GM21447 (cell line): ENCODE measurements at regions not wholly inside any gene's neighbourhood (a gene's known extent, or its start where the extent isn't known, plus 50 kb on each side); places are given as distances from the start of the nearest gene placed in this dataset.

Source experiments
- ATAC-seq: cut with Tn5 transposase; IDR thresholded peaks from one replicate; pipeline ENCODE4 v1.9.1; 2021; ENCODE audit not compliant: unreplicated experiment

DNA sequence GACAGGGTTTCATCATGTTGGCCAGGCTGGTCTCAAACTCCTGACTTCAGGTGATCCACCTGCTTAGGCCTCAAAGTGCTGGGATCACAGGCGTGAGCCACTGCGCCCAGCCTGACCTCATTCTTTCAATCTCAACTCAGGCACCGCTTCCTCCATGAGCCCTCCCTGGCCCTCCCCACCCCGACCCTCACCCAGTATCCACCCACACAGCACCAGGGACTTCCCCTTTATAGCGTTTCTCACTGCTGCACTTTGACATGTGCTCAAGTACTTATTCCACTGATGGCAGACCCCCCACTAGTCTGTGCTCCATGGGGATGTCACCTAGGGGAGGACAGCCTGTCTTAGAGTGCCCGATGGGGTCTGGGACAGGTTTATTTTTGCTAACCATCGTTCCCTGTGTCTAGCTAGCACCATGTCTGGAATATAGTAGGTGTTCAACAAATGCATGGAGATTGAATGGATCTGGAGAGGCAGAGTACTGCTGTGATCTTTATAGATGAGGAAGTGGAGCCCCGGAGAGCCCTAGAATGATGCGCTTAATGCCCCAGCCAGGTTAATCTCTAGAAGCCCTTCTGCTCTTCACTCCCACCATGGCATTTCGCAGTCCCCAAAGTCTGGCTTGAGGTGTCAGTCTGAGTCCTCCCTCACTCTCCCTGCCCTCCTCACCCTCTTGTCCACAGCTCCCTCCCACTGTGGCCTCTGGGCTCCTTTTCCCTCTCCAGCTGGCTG, 258.8 kb downstream of the RPS24 start:
- no peak for ATAC-seq

DNA sequence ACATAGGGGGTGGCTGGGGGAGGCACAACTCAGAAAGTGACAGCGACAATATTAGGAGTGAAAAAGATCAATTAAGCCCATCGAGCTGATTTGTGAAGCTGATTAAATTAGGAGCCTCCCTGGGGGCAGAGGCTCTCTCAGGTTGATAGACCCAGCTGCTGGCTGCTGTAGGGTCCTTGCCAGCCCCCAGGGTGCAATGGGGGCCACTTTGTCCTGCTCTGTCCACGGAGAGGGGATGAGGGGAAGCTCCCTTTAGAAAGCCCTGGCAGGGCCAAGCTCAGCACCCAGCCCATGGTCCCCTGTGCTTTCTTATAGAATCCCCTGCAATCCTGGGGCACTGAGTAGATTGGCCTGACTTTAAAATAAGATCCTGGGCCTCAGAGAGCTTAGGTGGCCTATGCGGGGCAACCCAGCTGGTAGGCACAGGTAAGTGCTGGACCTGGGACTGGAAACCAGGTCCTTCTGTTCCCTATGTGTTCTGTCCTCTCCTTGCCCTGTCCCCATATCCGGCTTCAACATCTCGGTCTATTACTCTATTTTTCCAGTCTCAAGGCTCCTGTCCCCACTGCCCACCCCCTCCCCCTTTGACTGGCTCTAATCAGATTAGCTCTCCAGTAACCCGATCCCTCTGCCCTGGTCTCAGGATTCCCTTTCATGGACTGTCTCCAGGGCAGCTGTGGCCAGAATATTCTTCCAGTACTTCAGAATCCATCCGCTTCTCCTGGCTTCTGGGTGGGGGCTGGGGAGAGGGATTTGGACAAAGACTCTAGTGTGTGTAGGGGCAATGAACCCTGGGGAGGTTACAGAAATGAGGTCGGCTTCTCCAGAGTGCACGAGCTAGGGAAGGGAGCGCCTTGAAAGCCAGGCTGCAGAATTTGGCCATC, 259.6 kb downstream of the RPS24 start:
- ATAC-seq = no peak

DNA sequence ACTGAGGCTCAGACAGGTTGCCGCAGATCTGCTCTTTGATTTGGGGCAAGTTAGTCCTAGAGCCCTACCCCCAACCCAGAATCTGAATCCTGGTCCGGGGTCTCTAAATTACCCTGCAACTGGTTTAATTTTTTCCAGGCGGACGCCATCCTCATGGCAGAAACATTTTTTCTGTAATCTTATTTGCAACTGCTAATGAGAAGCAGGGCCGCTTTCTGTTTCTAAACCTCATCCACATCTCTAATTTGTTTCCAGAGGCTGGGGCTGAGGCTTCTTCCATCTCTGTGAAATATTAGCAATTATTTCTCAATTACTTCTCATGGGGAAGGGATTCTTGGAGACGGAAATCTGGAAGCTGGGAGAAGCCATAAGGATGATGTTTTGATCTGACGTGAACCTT, 261.6 kb downstream of the RPS24 start:
- no peak for ATAC-seq

DNA sequence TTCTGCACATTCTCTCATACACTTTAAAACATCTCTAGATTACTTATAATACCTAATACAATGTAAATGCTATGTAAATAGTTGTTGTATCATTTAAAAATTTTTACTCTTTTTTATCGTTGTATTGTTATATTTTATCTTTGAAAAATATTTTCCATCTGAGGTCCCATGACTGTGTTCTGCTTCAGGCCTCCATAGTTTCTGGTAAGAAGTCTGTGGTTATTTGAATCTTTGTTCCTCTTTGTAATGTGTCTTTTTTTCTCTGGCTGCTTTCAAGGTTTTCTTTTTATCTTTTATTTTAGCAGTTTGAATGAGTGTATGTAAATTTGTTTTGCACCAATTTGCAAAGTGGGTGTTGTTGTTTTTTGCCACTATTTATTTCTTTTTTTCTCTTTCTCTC, 263.1 kb downstream of the RPS24 start:
- ATAC-seq = no peak

DNA sequence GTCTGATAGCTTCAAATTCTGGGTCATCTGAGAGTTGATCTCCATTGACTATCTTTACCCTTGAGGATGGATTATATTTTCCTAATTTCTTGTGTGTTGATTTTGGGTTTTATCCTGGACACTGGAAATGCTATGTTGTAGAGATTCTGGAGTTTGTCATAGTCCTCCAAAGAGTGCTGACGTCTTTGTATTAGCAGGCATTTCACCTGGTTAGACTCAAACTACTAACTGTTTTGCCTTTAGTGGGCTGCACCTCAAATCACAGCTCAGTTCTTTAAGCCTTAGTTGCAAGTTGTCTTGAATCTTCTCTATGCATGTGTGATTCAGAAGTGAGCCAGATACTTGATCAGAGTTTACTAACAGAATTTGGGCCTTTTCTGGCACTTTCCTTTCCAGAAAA, 264.3 kb downstream of the RPS24 start:
- no peak for ATAC-seq

DNA sequence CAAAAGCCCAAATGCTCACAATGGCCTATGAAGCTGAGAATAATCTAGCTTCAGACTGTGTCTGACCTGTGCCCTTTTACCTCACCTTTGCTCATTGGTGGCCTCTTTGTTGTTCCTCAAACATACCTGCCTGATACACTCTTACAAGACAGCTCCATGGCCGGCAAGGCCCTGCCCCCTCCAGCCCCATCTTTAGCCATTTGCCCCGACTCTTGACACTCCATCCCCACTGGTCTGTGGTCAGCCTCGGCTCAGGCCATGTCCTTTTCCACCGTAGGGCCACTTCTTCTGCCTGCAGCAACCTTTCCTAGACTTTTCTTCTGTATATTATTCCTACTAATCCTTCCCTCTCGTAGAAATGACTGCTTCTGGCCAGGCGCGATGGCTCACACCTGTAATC, 265.2 kb downstream of the RPS24 start:
- no peak for ATAC-seq

DNA sequence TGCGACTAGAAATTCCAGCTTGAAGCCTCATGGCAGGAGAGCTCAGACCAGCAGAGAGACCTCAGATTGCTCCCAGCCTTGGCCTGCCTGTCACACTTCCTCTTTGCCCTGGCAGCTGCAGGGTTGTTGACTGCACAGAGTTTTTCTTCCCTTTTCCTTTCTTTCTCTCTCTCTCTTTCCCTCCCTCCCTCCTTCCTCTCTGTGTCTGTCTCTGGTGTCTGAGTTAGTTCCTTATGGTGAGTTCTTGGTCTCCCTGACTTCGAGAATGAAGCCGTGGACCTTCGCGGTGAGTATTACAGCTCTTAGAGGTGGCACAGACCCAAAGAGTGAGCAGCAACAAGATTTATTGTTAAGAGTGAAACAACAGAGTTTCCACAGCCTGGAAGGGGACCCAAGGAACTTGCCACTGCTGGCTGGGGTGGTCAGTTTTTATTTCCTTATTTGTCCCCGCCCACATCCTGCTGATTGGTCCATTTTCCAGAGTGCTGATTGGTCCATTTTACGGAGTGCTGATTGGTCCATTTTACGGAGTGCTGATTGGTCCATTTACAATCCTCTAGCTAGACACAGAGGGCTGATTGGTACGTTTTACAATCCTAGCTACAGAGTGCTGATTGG, 266.3 kb downstream of the RPS24 start:
- no peak for ATAC-seq

DNA sequence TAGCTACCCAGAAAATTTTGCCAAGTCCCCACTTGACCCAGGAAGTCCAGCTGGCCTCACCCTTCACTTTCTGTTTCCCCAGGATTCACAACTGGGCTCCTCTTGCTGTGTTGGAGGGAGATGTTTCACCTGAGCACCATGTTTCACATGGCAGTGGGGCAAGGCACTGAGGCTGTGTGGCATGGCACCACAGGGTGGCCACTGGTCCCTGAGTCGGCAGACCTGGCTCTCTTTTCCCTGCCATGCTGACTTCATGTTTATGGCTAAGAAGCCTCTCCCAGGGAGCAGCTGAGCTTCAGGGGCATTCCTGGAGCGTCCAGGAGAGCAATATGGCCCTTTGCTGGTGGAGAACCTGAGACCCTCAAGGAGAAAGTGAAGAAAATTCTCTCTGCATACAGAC, 266.9 kb downstream of the RPS24 start:
- no peak for ATAC-seq

DNA sequence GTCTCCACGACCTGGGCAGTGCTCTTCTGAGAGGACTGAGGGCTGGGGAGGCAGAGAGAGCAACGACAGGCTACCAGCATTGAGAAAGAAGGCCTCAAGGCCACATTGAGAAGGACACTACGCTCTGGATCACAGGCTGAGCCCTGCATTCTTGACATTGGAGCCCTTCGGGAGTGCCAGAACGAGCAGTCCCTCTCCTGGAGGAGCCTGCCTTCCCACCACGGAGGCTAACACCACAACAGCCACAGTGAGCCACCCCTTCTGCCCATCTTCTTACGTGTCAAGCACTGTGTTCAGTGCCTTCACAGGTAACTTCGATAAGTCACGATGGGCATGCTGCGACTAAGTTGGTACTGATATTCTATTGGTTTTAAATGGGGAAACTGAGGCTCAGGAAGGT, 267.8 kb downstream of the RPS24 start:
- no peak for ATAC-seq

DNA sequence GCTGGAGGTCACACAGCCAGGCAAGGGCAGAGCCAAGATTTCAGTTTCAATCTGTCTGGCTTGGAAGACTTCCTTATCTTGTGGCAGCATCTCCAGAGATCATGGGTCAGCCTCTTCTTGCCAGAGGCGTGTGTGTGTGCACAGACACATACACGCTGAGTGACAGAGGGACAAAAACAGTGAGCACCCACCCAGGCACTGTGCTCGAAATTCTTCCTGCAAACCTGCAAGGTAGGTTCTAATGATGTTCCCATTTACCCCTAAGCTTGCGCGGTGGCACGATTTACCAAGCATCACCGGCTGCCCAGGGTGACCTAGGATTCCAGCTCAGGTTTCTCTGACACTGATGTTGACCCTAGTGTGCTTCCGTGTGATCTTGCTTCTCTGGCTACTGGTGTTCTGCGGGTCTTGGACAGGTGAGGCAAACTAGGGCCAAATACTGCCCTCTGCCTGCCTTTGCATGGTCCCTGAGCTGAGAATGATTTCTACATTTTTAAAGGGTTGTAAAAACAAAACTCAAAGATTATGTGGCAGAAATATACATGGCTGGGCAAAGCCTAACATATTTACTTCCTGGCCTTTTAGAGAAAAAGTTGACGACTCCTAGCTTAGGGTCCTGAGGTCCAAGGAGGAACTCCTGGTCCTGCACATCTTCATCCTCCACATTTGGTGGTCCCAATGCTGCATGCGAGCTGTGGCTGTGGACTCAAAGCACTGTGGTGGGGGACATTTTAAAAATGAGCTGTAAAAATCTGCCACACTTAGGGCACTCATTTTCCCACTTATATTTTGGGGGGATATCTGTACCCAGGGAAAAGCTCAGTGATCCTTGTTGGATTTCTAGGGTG, 268.5 kb downstream of the RPS24 start:
- no peak for ATAC-seq

DNA sequence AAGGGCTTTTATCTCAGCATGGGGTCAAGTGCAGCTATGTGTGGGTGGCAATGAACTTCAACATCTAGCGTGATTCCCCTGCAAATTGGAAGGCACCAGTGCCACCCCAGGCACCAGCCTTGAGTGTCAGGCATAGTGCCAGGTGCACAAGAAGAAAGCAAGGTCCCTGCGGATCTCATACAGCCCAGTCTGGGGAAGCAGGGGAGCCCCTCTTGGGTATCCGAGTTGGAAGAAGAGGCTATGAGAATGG, 269.0 kb downstream of the RPS24 start:
- ATAC-seq = no peak

DNA sequence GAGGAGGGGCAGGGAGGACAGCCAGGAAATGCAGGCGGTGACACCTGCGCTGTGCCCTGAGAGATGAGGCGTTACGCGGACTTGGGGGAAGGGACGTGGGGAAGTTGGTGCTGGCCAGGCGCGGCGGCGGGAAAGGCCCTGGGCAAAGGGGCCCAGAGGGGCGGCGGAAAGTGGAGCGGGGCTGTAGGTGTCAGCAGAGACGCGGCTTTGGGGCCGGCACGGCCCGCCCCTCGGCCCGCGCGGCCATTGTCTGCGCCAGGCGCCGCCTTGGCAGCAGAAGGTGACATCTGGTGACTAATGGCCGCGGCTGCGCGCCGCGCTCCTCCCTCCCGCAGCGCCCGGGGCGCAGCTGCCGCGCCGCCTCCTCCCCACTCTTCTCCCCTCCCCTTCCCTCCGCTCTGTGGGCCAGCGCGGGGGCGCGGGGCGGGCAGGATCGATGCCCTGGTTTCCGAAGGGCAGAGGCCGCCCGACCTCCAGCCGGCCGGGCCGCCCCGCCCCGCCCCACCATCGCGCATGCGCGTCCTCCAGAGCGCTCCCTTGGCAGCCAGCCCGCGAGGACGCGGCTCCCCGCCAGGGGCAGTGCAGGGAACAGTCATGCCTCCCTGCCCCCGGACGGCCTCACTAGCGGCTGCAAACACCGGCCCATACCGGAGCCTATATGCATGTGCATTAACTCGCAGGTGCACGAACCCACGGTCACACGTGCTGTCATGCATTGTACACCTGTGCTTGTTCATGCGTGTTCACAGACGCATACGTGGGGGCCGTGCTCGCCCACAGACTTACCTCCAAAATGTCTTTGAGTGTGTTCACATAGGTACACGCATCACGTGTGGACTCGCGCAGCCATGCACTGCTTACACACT, 269.6 kb downstream of the RPS24 start:
- ATAC-seq = peak; percentile 75

DNA sequence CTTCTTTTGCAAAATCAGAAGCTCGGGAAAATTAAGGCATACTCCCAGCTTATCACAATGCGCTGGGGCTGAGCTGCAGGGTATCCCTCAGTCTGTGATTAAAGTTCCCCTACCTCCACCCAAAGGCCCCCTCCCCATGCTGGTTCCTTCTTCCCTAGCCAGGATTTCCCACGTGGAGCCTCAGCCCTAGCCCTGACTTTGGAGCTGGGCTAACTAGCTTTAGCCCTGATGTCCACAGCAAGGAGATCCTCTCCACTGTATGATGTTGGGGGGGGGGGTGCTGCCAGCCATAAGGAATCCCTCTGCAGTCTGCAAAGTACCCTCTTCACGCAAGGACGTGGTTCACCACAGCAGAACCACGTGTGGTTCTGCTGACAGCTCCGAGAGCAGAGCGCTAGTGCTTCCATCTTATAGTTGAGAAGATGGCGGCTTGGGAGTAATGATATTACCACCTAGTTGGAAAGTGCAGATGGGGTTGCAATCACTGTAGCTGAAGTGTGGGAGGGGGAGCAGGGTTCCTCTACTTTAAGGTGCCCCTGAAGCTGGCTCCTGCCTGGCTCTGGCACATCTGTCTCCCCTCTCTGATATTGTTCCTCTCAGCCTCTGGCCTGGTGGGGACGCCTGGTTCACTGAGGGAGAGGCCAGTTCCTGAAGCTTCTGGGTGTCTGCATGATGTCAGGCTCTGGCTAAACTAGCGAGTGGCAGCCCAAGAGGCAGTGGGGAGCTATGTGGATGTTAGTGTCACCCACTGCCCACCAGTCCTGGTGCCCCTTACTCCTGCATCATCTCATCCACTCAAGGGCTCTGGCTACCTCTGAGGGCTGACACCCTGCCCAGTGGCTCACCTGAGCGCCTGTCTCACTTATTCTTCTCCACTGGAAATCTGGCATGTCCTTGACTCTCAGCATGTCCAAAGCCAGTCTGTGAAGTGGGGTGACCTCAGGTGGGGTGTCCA, 270.7 kb downstream of the RPS24 start:
- ATAC-seq = no peak

DNA sequence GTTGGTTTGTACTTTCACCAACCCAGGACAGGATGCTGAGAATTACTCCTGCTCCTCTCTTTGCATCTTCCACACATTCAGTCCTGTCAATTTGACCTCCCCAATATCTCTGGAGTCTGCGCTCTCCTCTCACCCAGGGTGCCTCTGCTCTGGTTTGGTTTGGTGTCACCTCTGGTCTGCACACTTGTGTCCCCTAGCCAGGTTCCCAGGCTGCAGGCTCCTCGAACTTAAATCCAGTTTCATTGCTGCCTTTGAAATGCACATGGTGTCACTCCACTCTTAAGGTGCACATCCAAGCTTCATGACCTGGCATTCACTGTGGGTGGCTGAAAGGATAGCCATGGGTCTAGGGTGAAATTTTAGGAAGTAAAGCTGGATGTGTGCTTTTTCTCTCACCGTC, 271.6 kb downstream of the RPS24 start:
- no peak for ATAC-seq

DNA sequence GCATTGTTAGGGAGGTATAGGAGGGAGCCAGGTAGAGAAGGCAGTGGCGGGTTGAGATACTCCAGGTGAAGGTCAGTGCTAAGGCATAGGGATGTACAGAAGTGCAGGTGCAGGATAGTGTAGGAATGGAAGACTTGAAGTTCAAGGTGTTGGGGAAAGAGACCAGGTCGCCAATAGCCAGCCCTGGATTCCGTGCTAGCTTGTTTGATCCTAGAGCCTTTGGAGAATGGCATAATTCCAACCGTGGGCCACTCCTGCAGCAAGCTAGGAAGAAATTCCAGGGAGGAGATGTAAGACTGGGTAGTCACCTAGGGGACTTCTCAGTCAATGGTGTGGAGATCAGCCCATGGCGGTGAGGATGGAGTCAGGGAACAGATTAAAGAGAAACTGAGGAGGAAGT, 272.7 kb downstream of the RPS24 start:
- no peak for ATAC-seq

DNA sequence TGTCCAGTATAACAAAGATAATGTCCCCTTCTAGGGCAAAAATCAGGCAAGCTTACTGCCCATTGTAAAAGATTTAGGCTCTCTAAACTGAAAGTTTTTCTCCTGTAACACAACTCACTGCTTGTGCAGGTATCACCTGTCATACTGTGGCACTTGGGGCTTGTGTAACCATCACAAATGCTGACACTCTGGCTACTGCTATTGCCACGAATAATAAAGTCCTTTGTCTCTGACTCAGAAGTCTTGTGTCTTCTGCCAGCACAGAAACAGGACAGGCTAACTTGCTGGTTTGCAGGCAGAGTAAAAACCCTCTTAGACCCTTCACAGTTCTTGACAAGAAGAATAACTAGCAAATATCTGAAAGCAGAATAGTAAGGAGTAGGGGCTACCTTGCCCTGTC, 273.9 kb downstream of the RPS24 start:
- no peak for ATAC-seq

DNA sequence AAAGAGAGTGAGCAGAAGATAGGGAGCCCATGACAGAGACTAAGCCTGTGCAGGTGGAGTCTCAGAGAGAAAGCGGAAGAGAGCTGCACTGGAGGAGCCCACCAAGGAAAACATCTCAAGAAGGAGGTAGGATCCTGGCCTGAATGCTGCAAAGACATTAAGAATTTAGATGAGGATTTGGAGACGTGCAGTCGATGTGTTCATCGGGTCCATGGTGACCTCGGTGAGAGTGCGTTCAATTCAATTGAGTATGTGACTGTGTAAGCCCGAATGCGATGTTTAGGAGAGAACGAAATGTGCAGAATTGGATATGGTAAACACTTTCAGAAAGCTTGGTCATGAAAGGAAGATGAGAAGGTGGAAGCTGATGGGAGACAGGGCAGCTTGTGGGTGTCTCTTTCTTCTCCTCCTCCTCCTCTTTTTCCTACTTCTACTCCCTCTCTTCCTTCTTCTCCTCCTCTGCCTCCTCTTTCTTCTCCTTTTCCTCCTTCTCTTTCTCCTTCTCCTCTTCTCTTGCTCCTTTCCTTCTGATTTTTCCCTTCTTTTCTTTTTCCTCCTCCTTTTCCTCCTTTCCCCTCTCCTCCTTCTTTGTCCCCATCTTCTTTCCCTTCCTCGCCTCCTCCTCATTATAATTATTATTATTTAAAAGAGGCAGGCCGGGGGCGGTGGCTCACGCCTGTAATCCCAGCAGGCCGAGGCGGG, 276.0 kb downstream of the RPS24 start:
- no peak for ATAC-seq

DNA sequence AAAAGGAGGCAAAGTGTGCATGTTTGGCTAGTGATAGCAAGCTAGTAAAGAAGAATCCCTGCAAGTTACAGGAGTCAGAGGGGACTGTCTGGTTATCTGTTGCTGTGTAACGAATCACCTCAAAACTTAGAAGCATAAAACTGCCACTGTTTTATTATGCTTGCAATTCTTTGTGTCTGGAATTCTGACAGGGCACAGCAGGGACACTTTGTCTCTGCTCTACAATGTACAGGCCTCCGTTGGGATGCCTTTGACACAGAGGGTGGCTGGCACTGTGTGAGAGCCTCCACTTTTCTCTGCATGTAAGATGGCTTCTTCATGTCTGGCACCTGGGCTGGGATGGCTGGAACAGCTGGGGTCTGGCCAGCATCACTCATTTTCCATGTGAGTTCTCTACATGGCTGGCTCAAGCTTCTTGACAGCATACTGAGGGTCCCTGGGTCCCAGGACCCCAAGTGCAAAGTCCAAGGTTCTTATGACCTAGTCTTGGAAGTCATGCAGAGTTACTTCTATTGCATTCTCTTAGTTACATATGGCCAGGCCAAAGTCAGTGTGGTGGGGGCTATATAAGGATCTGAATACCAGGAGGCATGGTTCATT, 276.9 kb downstream of the RPS24 start:
- ATAC-seq = no peak
